ENCODE measurements at regions not wholly inside any gene's neighbourhood (a gene's known extent, or its start where the extent isn't known, plus 50 kb on each side); places are given as distances from the start of the nearest gene placed in this dataset.

GRCh38 chr4:77220828-77221613 is 64.0 kb downstream of the CCNG2 start:
- no peaks in the 10 kb centered on the region for H3K36me3 ChIP-seq (ENCODE audit: insufficient read depth)
- no peak overlapping the region for H2AFZ ChIP-seq (ENCODE audit: low read depth)
- no peak overlapping the region for H3K4me2 ChIP-seq
- no peaks in the 10 kb centered on the region for H3K4me1 ChIP-seq (ENCODE audit: low read depth, poor library complexity, severe bottlenecking)
- TF ChIP-seq, protein P1, sequence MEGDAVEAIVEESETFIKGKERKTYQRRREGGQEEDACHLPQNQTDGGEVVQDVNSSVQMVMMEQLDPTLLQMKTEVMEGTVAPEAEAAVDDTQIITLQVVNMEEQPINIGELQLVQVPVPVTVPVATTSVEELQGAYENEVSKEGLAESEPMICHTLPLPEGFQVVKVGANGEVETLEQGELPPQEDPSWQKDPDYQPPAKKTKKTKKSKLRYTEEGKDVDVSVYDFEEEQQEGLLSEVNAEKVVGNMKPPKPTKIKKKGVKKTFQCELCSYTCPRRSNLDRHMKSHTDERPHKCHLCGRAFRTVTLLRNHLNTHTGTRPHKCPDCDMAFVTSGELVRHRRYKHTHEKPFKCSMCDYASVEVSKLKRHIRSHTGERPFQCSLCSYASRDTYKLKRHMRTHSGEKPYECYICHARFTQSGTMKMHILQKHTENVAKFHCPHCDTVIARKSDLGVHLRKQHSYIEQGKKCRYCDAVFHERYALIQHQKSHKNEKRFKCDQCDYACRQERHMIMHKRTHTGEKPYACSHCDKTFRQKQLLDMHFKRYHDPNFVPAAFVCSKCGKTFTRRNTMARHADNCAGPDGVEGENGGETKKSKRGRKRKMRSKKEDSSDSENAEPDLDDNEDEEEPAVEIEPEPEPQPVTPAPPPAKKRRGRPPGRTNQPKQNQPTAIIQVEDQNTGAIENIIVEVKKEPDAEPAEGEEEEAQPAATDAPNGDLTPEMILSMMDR (conservative IDR thresholded peaks at IDR 0.05; ENCODE audit: low read depth, low read length): no peak
- H3K27me3 ChIP-seq (ENCODE audit: insufficient read depth, low read depth): no peaks in the 10 kb centered on the region
- no peak overlapping the region for H3K4me3 ChIP-seq (IDR thresholded peaks at IDR 0.05; ENCODE audit: insufficient read depth, low read depth, low read length)
- H3K27ac ChIP-seq: no peak overlapping the region
- H3K9ac ChIP-seq: no peak overlapping the region
- no peaks in the 10 kb centered on the region for H4K20me1 ChIP-seq (ENCODE audit: insufficient read depth)
- H3K79me2 ChIP-seq (ENCODE audit: insufficient read depth, low read depth): no peaks in the 10 kb centered on the region

DNA sequence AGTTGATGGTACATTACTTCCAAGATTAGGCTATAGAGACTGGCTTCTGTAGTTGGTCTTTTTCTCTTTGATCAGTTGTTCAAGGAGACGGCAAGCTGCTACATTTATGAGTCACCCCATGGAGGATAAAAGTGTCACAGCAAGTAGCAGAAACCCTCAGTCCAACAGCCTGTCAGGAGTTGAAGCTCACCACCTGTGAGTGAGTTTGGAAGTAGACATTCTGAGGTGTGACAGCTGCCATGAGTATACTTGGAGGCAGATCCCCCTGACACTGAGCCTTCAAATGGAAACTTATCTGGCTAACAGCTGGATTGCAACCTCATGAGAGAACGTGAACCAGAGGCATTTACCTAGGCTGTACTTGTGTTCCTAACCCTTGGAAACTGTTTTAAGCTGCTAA is 68.0 kb downstream of the CCNG2 start:
- TF ChIP-seq, protein P1 (conservative IDR thresholded peaks at IDR 0.05; ENCODE audit: low read depth, low read length): no peak
- Histone ChIP-seq H3K9ac (no peak overlapping the region), H3K36me3 (ENCODE audit: insufficient read depth) (no peaks in the 10 kb centered on the region), H2AFZ (ENCODE audit: low read depth) (no peak overlapping the region), H3K27me3 (ENCODE audit: insufficient read depth, low read depth) (no peaks in the 10 kb centered on the region), H3K27ac (no peak overlapping the region), H4K20me1 (ENCODE audit: insufficient read depth) (no peaks in the 10 kb centered on the region), H3K4me3 (IDR thresholded peaks at IDR 0.05; ENCODE audit: insufficient read depth, low read depth, low read length) (no peak overlapping the region), H3K79me2 (ENCODE audit: insufficient read depth, low read depth) (no peaks in the 10 kb centered on the region), H3K4me1 (ENCODE audit: low read depth, poor library complexity, severe bottlenecking) (no peaks in the 10 kb centered on the region), H3K4me2 (no peak overlapping the region)

DNA sequence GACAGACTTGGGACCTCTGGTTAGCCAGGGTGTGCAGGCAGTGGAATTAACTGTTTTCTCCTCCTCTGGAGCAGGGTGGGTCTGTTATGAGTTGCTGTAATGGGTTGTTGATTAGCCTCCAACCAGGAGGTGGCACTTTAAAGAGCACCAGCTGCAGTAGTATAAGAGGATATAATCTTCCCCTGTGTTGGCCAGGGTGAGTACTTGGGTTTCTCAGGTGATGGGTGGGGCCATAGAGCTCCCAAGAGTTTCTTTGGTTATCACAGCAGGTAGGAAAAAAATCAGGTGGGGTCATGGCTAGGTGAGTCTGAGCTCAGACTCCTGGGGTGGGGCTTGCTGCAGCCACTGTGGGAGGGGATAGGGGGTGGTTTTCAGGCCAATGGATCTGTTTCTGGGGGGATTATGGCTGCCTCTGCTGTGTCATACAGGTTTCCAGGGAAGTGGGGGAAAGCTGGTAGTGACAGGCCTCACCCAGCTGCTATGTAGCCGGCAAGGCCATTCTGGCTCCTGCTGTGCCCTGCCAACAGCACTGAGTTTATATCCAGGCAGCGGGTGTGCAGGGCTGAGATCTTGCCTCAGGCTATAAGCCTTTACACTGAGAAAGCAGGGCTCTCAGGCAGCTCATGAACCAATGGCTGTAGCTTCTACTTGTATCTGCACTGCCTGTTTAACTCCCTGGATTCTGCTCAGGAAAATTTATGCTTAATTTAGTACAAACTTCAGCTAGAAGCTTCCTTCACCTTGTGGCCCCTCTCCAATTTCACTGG is 70.1 kb downstream of the CCNG2 start:
- TF ChIP-seq, protein P1 (conservative IDR thresholded peaks at IDR 0.05; ENCODE audit: low read depth, low read length): no peak
- no peaks in the 10 kb centered on the region for H3K36me3 ChIP-seq (ENCODE audit: insufficient read depth)
- no peak overlapping the region for H3K27ac ChIP-seq
- H3K27me3 ChIP-seq (ENCODE audit: insufficient read depth, low read depth): no peaks in the 10 kb centered on the region
- H3K4me3 ChIP-seq (IDR thresholded peaks at IDR 0.05; ENCODE audit: insufficient read depth, low read depth, low read length): no peak overlapping the region
- H4K20me1 ChIP-seq (ENCODE audit: insufficient read depth): no peaks in the 10 kb centered on the region
- no peaks in the 10 kb centered on the region for H3K4me1 ChIP-seq (ENCODE audit: low read depth, poor library complexity, severe bottlenecking)
- H3K4me2 ChIP-seq: no peak overlapping the region
- H3K79me2 ChIP-seq (ENCODE audit: insufficient read depth, low read depth): no peaks in the 10 kb centered on the region
- no peak overlapping the region for H2AFZ ChIP-seq (ENCODE audit: low read depth)
- no peak overlapping the region for H3K9ac ChIP-seq

DNA sequence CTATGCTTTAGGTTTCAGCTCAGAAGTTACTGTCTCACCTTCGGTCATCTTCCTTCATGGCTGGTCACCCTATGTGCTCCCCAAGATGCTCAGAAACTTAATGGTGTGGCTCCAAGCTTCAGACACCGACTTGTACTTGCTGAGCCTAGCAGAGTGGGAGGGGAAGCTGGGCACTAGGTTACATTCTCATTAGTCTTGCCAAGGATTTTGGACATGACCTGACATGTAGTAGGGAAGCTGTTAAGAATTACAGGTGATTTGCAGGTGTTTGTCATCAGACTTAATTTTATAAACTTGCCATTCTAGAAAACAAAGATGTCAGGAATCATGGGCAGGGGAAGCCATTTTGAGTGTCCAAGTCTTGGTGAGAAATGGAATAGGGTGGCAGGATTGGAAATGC is 72.4 kb downstream of the CCNG2 start:
- H3K79me2 ChIP-seq (ENCODE audit: insufficient read depth, low read depth): no peaks in the 10 kb centered on the region
- H3K27me3 ChIP-seq (ENCODE audit: insufficient read depth, low read depth): no peaks in the 10 kb centered on the region
- H3K4me1 ChIP-seq (ENCODE audit: low read depth, poor library complexity, severe bottlenecking): no peaks in the 10 kb centered on the region
- H2AFZ ChIP-seq (ENCODE audit: low read depth): no peak overlapping the region
- H3K4me3 ChIP-seq (IDR thresholded peaks at IDR 0.05; ENCODE audit: insufficient read depth, low read depth, low read length): no peak overlapping the region
- no peak overlapping the region for H3K4me2 ChIP-seq
- H3K9ac ChIP-seq: no peak overlapping the region
- no peak overlapping the region for H3K27ac ChIP-seq
- H3K36me3 ChIP-seq (ENCODE audit: insufficient read depth): no peaks in the 10 kb centered on the region
- no peaks in the 10 kb centered on the region for H4K20me1 ChIP-seq (ENCODE audit: insufficient read depth)
- TF ChIP-seq, protein P1 (conservative IDR thresholded peaks at IDR 0.05; ENCODE audit: low read depth, low read length): no peak
